Posterior cingulate gyrus (tissue), 11 donors: ENCODE measurements at regions not wholly inside any gene's neighbourhood (a gene's known extent, or its start where the extent isn't known, plus 50 kb on each side); places are given as distances from the start of the nearest gene placed in this dataset.
"Not testable (repeated sequence)": the region's sequence is repeated elsewhere in the genome, so short reads cannot be mapped to it uniquely, and the experiment has no call there.

Experiments used
- DNase-seq, 10 donors: peaks; one replicate each; pipeline versions ENCODE4 v3.0.0 to v3.0.0-alpha.2; 2020 to 2021; ENCODE audit warnings: mixed read lengths in 3 of 10
- intact Hi-C: fragments of 100-400 bp; cut with DNase I; formaldehyde crosslinking; loops from one replicate; pipeline ENCODE4 v1.15.1; 2023

GRCh38 chr1:148285946-148286345 is 133.9 kb upstream of the NBPF11 start:
- DNase-seq, intact Hi-C loops: not testable (repeated sequence)

- intact Hi-C loops, DNase-seq: not testable (repeated sequence)
Observed at GRCh38 chr1:148280831-148281572, 128.9 kb upstream of the NBPF11 start.

GRCh38 chr1:148279002-148279542 is 127.0 kb upstream of the NBPF11 start:
- intact Hi-C loops, DNase-seq: not testable (repeated sequence)

- intact Hi-C loops, DNase-seq: not testable (repeated sequence)
Observed at GRCh38 chr1:148277865-148278279, 125.8 kb upstream of the NBPF11 start.

- DNase-seq, intact Hi-C loops: not testable (repeated sequence)
Observed at GRCh38 chr1:148267066-148267465, 115.0 kb upstream of the NBPF11 start.

GRCh38 chr1:148264374-148265276 is 112.5 kb upstream of the NBPF11 start:
- peak in 3 of 10 donors; percentile 16 to 79 (median 26) for DNase-seq
- intact Hi-C loops = no loop called here

- no peak for DNase-seq
- intact Hi-C loops = no loop called here
Observed at GRCh38 chr1:148263906-148264255, 111.8 kb upstream of the NBPF11 start.

- intact Hi-C loops = no loop called here
- DNase-seq = peak in 9 of 10 donors; percentile 30 to 94 (median 60)
Observed at GRCh38 chr1:148263128-148263905, 111.2 kb upstream of the NBPF11 start.

- DNase-seq, intact Hi-C loops: not testable (repeated sequence)
Observed at GRCh38 chr1:148261684-148262083, 109.6 kb upstream of the NBPF11 start.

GRCh38 chr1:148257886-148258285 is 105.8 kb upstream of the NBPF11 start:
- DNase-seq, intact Hi-C loops: not testable (repeated sequence)

GRCh38 chr1:148254611-148255429 is 102.7 kb upstream of the NBPF11 start:
- intact Hi-C loops = not testable (repeated sequence)
- DNase-seq = peak in 6 of 10 donors; percentile 8 to 84 (median 24)

- intact Hi-C loops, DNase-seq: not testable (repeated sequence)
Observed at GRCh38 chr1:148253808-148254207, 101.7 kb upstream of the NBPF11 start.

- DNase-seq, intact Hi-C loops: not testable (repeated sequence)
Observed at GRCh38 chr1:148248798-148249197, 96.7 kb upstream of the NBPF11 start.

GRCh38 chr1:148246258-148246861 is 94.3 kb upstream of the NBPF11 start:
- DNase-seq, intact Hi-C loops: not testable (repeated sequence)

- DNase-seq, intact Hi-C loops: not testable (repeated sequence)
Observed at GRCh38 chr1:148245843-148246242, 93.8 kb upstream of the NBPF11 start.

- DNase-seq, intact Hi-C loops: not testable (repeated sequence)
Observed at GRCh38 chr1:148245443-148245842, 93.4 kb upstream of the NBPF11 start.

GRCh38 chr1:148233250-148233649 is 81.2 kb upstream of the NBPF11 start:
- intact Hi-C loops = not testable (repeated sequence)
- peak in 1 of 10 donors; percentile 26 for DNase-seq

GRCh38 chr1:148228846-148229245 is 76.8 kb upstream of the NBPF11 start:
- intact Hi-C loops = not testable (repeated sequence)

More at GRCh38 chr1:148228846-148229245, 76.8 kb upstream of the NBPF11 start:
- DNase-seq = not testable (repeated sequence)
